H4 (cell line): ENCODE measurements at regions not wholly inside any gene's neighbourhood (a gene's known extent, or its start where the extent isn't known, plus 50 kb on each side); places are given as distances from the start of the nearest gene placed in this dataset.
"Not testable (repeated sequence)": the region's sequence is repeated elsewhere in the genome, so short reads cannot be mapped to it uniquely, and the experiment has no call there.

Source experiments
- DNase-seq: peaks from one replicate; pipeline ENCODE4 v3.0.0-alpha.2; 2015; ENCODE audit warnings: low spot score

- no peak for DNase-seq
Observed at GRCh38 chr17:33837281-33837680, 417.8 kb upstream of the CCL2 start.

- DNase-seq = no peak
Observed at GRCh38 chr17:33838281-33838680, 416.8 kb upstream of the CCL2 start.

- DNase-seq = no peak
Observed at GRCh38 chr17:33847900-33848299, 407.2 kb upstream of the CCL2 start.

GRCh38 chr17:33848433-33848832, 406.7 kb upstream of the CCL2 start:
- DNase-seq = no peak

GRCh38 chr17:33854596-33854995, 400.5 kb upstream of the CCL2 start:
- no peak for DNase-seq

GRCh38 chr17:33858121-33858520, 397.0 kb upstream of the CCL2 start:
- no peak for DNase-seq

- DNase-seq = no peak
Observed at GRCh38 chr17:33858682-33859081, 396.4 kb upstream of the CCL2 start.

- DNase-seq = no peak
Observed at GRCh38 chr17:33862772-33863602, 392.1 kb upstream of the CCL2 start.

GRCh38 chr17:33864758-33865229, 390.3 kb upstream of the CCL2 start:
- no peak for DNase-seq

- DNase-seq = no peak
Observed at GRCh38 chr17:33868899-33869298, 386.2 kb upstream of the CCL2 start.

GRCh38 chr17:33870936-33871335, 384.1 kb upstream of the CCL2 start:
- no peak for DNase-seq

GRCh38 chr17:33871720-33872540, 383.2 kb upstream of the CCL2 start:
- DNase-seq = peak; percentile 77

- no peak for DNase-seq
Observed at GRCh38 chr17:33873201-33873617, 381.9 kb upstream of the CCL2 start.

GRCh38 chr17:33874617-33875060, 380.4 kb upstream of the CCL2 start:
- DNase-seq = no peak

GRCh38 chr17:33875973-33876372, 379.1 kb upstream of the CCL2 start:
- DNase-seq = no peak

- not testable (repeated sequence) for DNase-seq
Observed at GRCh38 chr17:33882273-33882672, 372.8 kb upstream of the CCL2 start.

GRCh38 chr17:33882677-33883076, 372.4 kb upstream of the CCL2 start:
- DNase-seq = not testable (repeated sequence)

- peak; percentile 22 for DNase-seq
Observed at GRCh38 chr17:33888455-33888854, 366.6 kb upstream of the CCL2 start.

- no peak for DNase-seq
Observed at GRCh38 chr17:33889040-33889439, 366.0 kb upstream of the CCL2 start.

GRCh38 chr17:33889766-33890165, 365.3 kb upstream of the CCL2 start:
- no peak for DNase-seq

GRCh38 chr17:33892717-33893591, 362.1 kb upstream of the CCL2 start:
- no peak for DNase-seq

- no peak for DNase-seq
Observed at GRCh38 chr17:33895491-33895890, 359.6 kb upstream of the CCL2 start.
